OCI-LY1 (cell line): ENCODE measurements at regions not wholly inside any gene's neighbourhood (a gene's known extent, or its start where the extent isn't known, plus 50 kb on each side); places are given as distances from the start of the nearest gene placed in this dataset.

Experiments used
- H2AFZ ChIP-seq: fragments of 200-600 bp; sonication (generic), shearing (Covaris generic); 2 replicates; pipeline ENCODE4 v1.6.0; 2014; ENCODE audit warnings: antibody characterized with exemption, mild to moderate bottlenecking, low read length
- H3F3A ChIP-seq: fragments of 200-600 bp; sonication (generic), shearing (Covaris generic); 2 replicates; pipeline ENCODE4 v1.6.0; 2014; ENCODE audit warnings: mild to moderate bottlenecking, antibody characterized with exemption, low read length, moderate library complexity; ENCODE audit not compliant: insufficient read depth
- H3K27ac ChIP-seq: fragments of 200-600 bp; sonication (generic); 2 replicates; pipeline ENCODE4 v1.5.1; 2014; ENCODE audit warnings: low read length, mixed run types, mild to moderate bottlenecking, low read depth; ENCODE audit not compliant: poor library complexity, severe bottlenecking
- H3K27me3 ChIP-seq: fragments of 200-600 bp; sonication (generic); 2 replicates; pipeline ENCODE4 v1.6.0; 2014; ENCODE audit warnings: antibody characterized with exemption, mild to moderate bottlenecking, low read length, moderate library complexity; ENCODE audit not compliant: insufficient read depth
- H3K36me3 ChIP-seq: fragments of 200-600 bp; sonication (generic); 2 replicates; pipeline ENCODE4 v1.6.1; 2014; ENCODE audit warnings: mild to moderate bottlenecking, antibody characterized with exemption, low read length, moderate library complexity, mixed read lengths; ENCODE audit not compliant: insufficient read depth
- H3K4me1 ChIP-seq: fragments of 200-600 bp; sonication (generic); 2 replicates; pipeline ENCODE4 v1.5.1; 2014; ENCODE audit warnings: mild to moderate bottlenecking, low read length, moderate library complexity; ENCODE audit not compliant: insufficient read depth, severe bottlenecking
- H3K4me2 ChIP-seq: fragments of 200-600 bp; sonication (generic), shearing (Covaris generic); 2 replicates; pipeline ENCODE4 v1.6.1; 2014; ENCODE audit warnings: low read length
- H3K4me3 ChIP-seq: fragments of 200-600 bp; sonication (generic); 2 replicates; pipeline ENCODE4 v1.5.1; 2014; ENCODE audit warnings: low read length, low read depth, mild to moderate bottlenecking, mixed read lengths; ENCODE audit not compliant: poor library complexity, severe bottlenecking
- H3K79me2 ChIP-seq: fragments of 200-600 bp; shearing (Covaris generic); 2 replicates; pipeline ENCODE4 v1.6.1; 2016; ENCODE audit warnings: mixed run types, low read length, mixed read lengths; ENCODE audit not compliant: insufficient read depth
- H3K9ac ChIP-seq: fragments of 200-600 bp; sonication (generic), shearing (Covaris generic); 2 replicates; pipeline ENCODE4 v1.6.1; 2014; ENCODE audit warnings: mild to moderate bottlenecking, low read length, mixed read lengths
- H3K9me2 ChIP-seq: fragments of 200-600 bp; sonication (generic), shearing (Covaris generic); 2 replicates; pipeline ENCODE4 v1.6.1; 2014; ENCODE audit warnings: low read depth, mild to moderate bottlenecking, low read length, mixed read lengths
- H3K9me3 ChIP-seq: fragments of 200-600 bp; shearing (Covaris generic); 2 replicates; pipeline ENCODE4 v1.6.1; 2014; ENCODE audit warnings: low read length, mixed read lengths
- H4K20me1 ChIP-seq: fragments of 200-600 bp; sonication (generic), shearing (Covaris generic); 2 replicates; pipeline ENCODE4 v1.6.0; 2016; ENCODE audit warnings: mild to moderate bottlenecking, low read length; ENCODE audit not compliant: insufficient read depth
- CTCF ChIP-seq: fragments of 200-600 bp; sonication (generic), shearing (Covaris generic); IDR thresholded peaks from 2 replicates; pipeline ENCODE4 v1.5.1; 2017; ENCODE audit warnings: mild to moderate bottlenecking, antibody characterized with exemption, low read length, moderate library complexity, mixed read lengths
- EZH2 ChIP-seq: fragments of 200-600 bp; sonication (generic), shearing (Covaris generic); IDR thresholded peaks from 2 replicates; pipeline ENCODE4 v1.8.0; 2017; ENCODE audit warnings: borderline replicate concordance, mixed run types, mild to moderate bottlenecking, antibody characterized with exemption, low read length, moderate library complexity, mixed read lengths

GRCh38 chr1:239537795-239538194 lies 151.4 kb downstream of the CHRM3 start:
- Histone ChIP-seq H3K4me1 (no peaks in the 10 kb centered on the region), H3K79me2 (no peaks in the 10 kb centered on the region), H3F3A (no peaks in the 10 kb centered on the region), H4K20me1 (no peaks in the 10 kb centered on the region), H3K9me3 (no peaks in the 10 kb centered on the region), H3K27ac (no peak overlapping the region), H3K4me3 (no peak overlapping the region), H3K36me3 (no peaks in the 10 kb centered on the region), H2AFZ (no peak overlapping the region), H3K9ac (no peak overlapping the region), H3K4me2 (no peak overlapping the region), H3K27me3 (no peaks in the 10 kb centered on the region), H3K9me2 (no peaks in the 10 kb centered on the region)
- TF ChIP-seq EZH2: no peak

- no peaks in the 10 kb centered on the region for H3K79me2 ChIP-seq
- TF ChIP-seq CTCF (no peak), EZH2 (no peak)
- no peak overlapping the region for H3K4me3 ChIP-seq
- H3K36me3 ChIP-seq: no peaks in the 10 kb centered on the region
- no peaks in the 10 kb centered on the region for H3K27me3 ChIP-seq
- H3K9me2 ChIP-seq: no peaks in the 10 kb centered on the region
- H3K9me3 ChIP-seq: no peaks in the 10 kb centered on the region
- H3K27ac ChIP-seq: no peak overlapping the region
- H2AFZ ChIP-seq: no peak overlapping the region
- no peak overlapping the region for H3K9ac ChIP-seq
- no peaks in the 10 kb centered on the region for H3F3A ChIP-seq
- no peaks in the 10 kb centered on the region for H3K4me1 ChIP-seq
- H3K4me2 ChIP-seq: no peak overlapping the region
- H4K20me1 ChIP-seq: no peaks in the 10 kb centered on the region
Observed at GRCh38 chr1:239538239-239538988, 152.0 kb downstream of the CHRM3 start.

GRCh38 chr1:239539051-239539450 lies 152.7 kb downstream of the CHRM3 start:
- Histone ChIP-seq H3K9me2 (no peaks in the 10 kb centered on the region), H3K4me2 (no peak overlapping the region), H4K20me1 (no peaks in the 10 kb centered on the region), H3K36me3 (no peaks in the 10 kb centered on the region), H3K27me3 (no peaks in the 10 kb centered on the region), H2AFZ (no peak overlapping the region), H3K27ac (no peak overlapping the region), H3K4me3 (no peak overlapping the region), H3K9ac (no peak overlapping the region), H3K4me1 (no peaks in the 10 kb centered on the region), H3K79me2 (no peaks in the 10 kb centered on the region), H3K9me3 (no peaks in the 10 kb centered on the region), H3F3A (no peaks in the 10 kb centered on the region)
- no peak for TF ChIP-seq EZH2
- TF ChIP-seq CTCF: no peak

- Histone ChIP-seq H3K9me2 (no peaks in the 10 kb centered on the region), H3K4me1 (no peaks in the 10 kb centered on the region), H4K20me1 (no peaks in the 10 kb centered on the region), H3K27me3 (no peaks in the 10 kb centered on the region), H3K36me3 (no peaks in the 10 kb centered on the region), H2AFZ (no peak overlapping the region), H3K4me3 (no peak overlapping the region), H3K4me2 (no peak overlapping the region), H3F3A (no peaks in the 10 kb centered on the region), H3K9ac (no peak overlapping the region), H3K9me3 (no peaks in the 10 kb centered on the region), H3K27ac (no peak overlapping the region), H3K79me2 (no peaks in the 10 kb centered on the region)
- TF ChIP-seq EZH2 (no peak), CTCF (no peak)
Observed at GRCh38 chr1:239539812-239540211, 153.4 kb downstream of the CHRM3 start.
